ENCODE measurements at regions not wholly inside any gene's neighbourhood (a gene's known extent, or its start where the extent isn't known, plus 50 kb on each side); places are given as distances from the start of the nearest gene placed in this dataset.
"Not testable (repeated sequence)": the region's sequence is repeated elsewhere in the genome, so short reads cannot be mapped to it uniquely, and the experiment has no call there.

GRCh38 chr12:83343767-83344166, 657.1 kb downstream of the TMTC2 start:
- no peak for DNase-seq (ENCODE audit: low read depth in 2 of 3, low spot score in 2 of 3)

- no peak for DNase-seq (ENCODE audit: low read depth in 2 of 3, low spot score in 2 of 3)
Observed at GRCh38 chr12:83335748-83336147, 649.0 kb downstream of the TMTC2 start.

- no peak for DNase-seq (ENCODE audit: low read depth in 2 of 3, low spot score in 2 of 3)
Observed at GRCh38 chr12:83326666-83327065, 640.0 kb downstream of the TMTC2 start.

- DNase-seq (ENCODE audit: low read depth in 2 of 3, low spot score in 2 of 3) = no peak
Observed at GRCh38 chr12:83323866-83324265, 637.2 kb downstream of the TMTC2 start.

- DNase-seq (ENCODE audit: low read depth in 2 of 3, low spot score in 2 of 3) = no peak
Observed at GRCh38 chr12:83322809-83323208, 636.1 kb downstream of the TMTC2 start.

GRCh38 chr12:83321971-83322370, 635.3 kb downstream of the TMTC2 start:
- DNase-seq (ENCODE audit: low read depth in 2 of 3, low spot score in 2 of 3) = no peak

GRCh38 chr12:83320350-83320749, 633.6 kb downstream of the TMTC2 start:
- no peak for DNase-seq (ENCODE audit: low read depth in 2 of 3, low spot score in 2 of 3)

- no peak for DNase-seq (ENCODE audit: low read depth in 2 of 3, low spot score in 2 of 3)
Observed at GRCh38 chr12:83318386-83319098, 631.8 kb downstream of the TMTC2 start.

- DNase-seq (ENCODE audit: low read depth in 2 of 3, low spot score in 2 of 3) = no peak
Observed at GRCh38 chr12:83317595-83317994, 630.9 kb downstream of the TMTC2 start.

- DNase-seq (ENCODE audit: low read depth in 2 of 3, low spot score in 2 of 3) = no peak
Observed at GRCh38 chr12:83313827-83314226, 627.1 kb downstream of the TMTC2 start.

GRCh38 chr12:83313322-83313721, 626.6 kb downstream of the TMTC2 start:
- no peak for DNase-seq (ENCODE audit: low read depth in 2 of 3, low spot score in 2 of 3)

- DNase-seq (ENCODE audit: low read depth in 2 of 3, low spot score in 2 of 3) = no peak
Observed at GRCh38 chr12:83276904-83277303, 590.2 kb downstream of the TMTC2 start.

- DNase-seq (ENCODE audit: low read depth in 2 of 3, low spot score in 2 of 3) = no peak
Observed at GRCh38 chr12:83271201-83271600, 584.5 kb downstream of the TMTC2 start.

GRCh38 chr12:83265808-83266207, 579.1 kb downstream of the TMTC2 start:
- no peak for DNase-seq (ENCODE audit: low read depth in 2 of 3, low spot score in 2 of 3)

- no peak for DNase-seq (ENCODE audit: low read depth in 2 of 3, low spot score in 2 of 3)
Observed at GRCh38 chr12:83261998-83262397, 575.3 kb downstream of the TMTC2 start.

- DNase-seq (ENCODE audit: low read depth in 2 of 3, low spot score in 2 of 3) = not testable (repeated sequence)
Observed at GRCh38 chr12:83260126-83260525, 573.4 kb downstream of the TMTC2 start.

GRCh38 chr12:83257726-83258125, 571.0 kb downstream of the TMTC2 start:
- no peak for DNase-seq (ENCODE audit: low read depth in 2 of 3, low spot score in 2 of 3)

GRCh38 chr12:83256562-83256961, 569.9 kb downstream of the TMTC2 start:
- DNase-seq (ENCODE audit: low read depth in 2 of 3, low spot score in 2 of 3) = no peak

GRCh38 chr12:83250866-83251265, 564.2 kb downstream of the TMTC2 start:
- no peak for DNase-seq (ENCODE audit: low read depth in 2 of 3, low spot score in 2 of 3)

- DNase-seq (ENCODE audit: low read depth in 2 of 3, low spot score in 2 of 3) = no peak
Observed at GRCh38 chr12:83245156-83245555, 558.5 kb downstream of the TMTC2 start.

GRCh38 chr12:83244001-83244400, 557.3 kb downstream of the TMTC2 start:
- no peak for DNase-seq (ENCODE audit: low read depth in 2 of 3, low spot score in 2 of 3)

- DNase-seq (ENCODE audit: low read depth in 2 of 3, low spot score in 2 of 3) = not testable (repeated sequence)
Observed at GRCh38 chr12:83233987-83234386, 547.3 kb downstream of the TMTC2 start.

- DNase-seq (ENCODE audit: low read depth in 2 of 3, low spot score in 2 of 3) = not testable (repeated sequence)
Observed at GRCh38 chr12:83226960-83227359, 540.3 kb downstream of the TMTC2 start.
